Body of pancreas (tissue), 4 donors: ENCODE measurements at regions not wholly inside any gene's neighbourhood (a gene's known extent, or its start where the extent isn't known, plus 50 kb on each side); places are given as distances from the start of the nearest gene placed in this dataset.

Experiments used
- ATAC-seq: fragments of 150-250 bp; one replicate; pipeline ENCODE4 v1.9.1; 2016
- DNase-seq, 4 donors: peaks; one replicate each; pipeline ENCODE4 v3.0.0-alpha.2; 2019
- H3K27ac ChIP-seq, 4 donors: fragments of 200-600 bp; sonication (generic); 1 replicate in 3 of 4; 2 replicates in 1 of 4; pipeline versions ENCODE4 v1.5.1 to v1.6.1; 2016 to 2019; ENCODE audit warnings: mild to moderate bottlenecking in 1 of 4, mixed read lengths in 1 of 4, moderate library complexity in 1 of 4
- H3K27me3 ChIP-seq, 2 donors: fragments of 200-600 bp; sonication (generic); one replicate each; pipeline ENCODE4 v1.6.0; 2016; ENCODE audit warnings: mild to moderate bottlenecking in 1 of 2
- H3K36me3 ChIP-seq, 2 donors: fragments of 200-600 bp; sonication (generic); replicated peaks in 1 of 2; 2 replicates each; pipeline ENCODE4 v1.5.1; 2016; ENCODE audit warnings: low read depth in 2 of 2; ENCODE audit not compliant: insufficient read depth in 1 of 2
- H3K4me1 ChIP-seq: fragments of 200-600 bp; sonication (generic); one replicate; pipeline ENCODE4 v1.6.0; 2016
- H3K4me3 ChIP-seq, 2 donors: fragments of 200-600 bp; sonication (generic); 1 replicate in 1 of 2; 2 replicates in 1 of 2; pipeline ENCODE4 v1.5.1; 2016 to 2019
- H3K9me3 ChIP-seq, 3 donors: fragments of 200-600 bp; sonication (generic); 1 replicate in 2 of 3; 2 replicates in 1 of 3; pipeline ENCODE4 v1.5.1; 2016
- CTCF ChIP-seq, 7 experiments: fragments of 450-650 bp in 4 of 7; fragments of 200-600 bp in 3 of 7; sonication (generic) in 3 of 7; IDR thresholded peaks; one replicate each; pipeline ENCODE4 v1.5.1; 2016 to 2019; ENCODE audit warnings: antibody characterized with exemption in 7 of 7
- POLR2A ChIP-seq, 3 donors: fragments of 450-650 bp; IDR thresholded peaks; one replicate each; pipeline ENCODE4 v1.6.1; 2016; ENCODE audit warnings: antibody characterized with exemption in 3 of 3, mild to moderate bottlenecking in 2 of 3
- WGBS, 2 donors: methylation state at CpG; one replicate each; pipeline ENCODE4 v1.1.5; 2017; 5-methylcytosine and 5-hydroxymethylcytosine counted together
- intact Hi-C: fragments of 100-400 bp; cut with DNase I; formaldehyde crosslinking; loops from one replicate; pipeline ENCODE4 v1.15.1; 2023

GRCh38 chr20:50405235-50405914 lies 104.8 kb upstream of the PTPN1 start:
- Histone ChIP-seq H3K27me3 (no peaks in the 10 kb centered on the region), H3K9me3 (no peaks in the 10 kb centered on the region), H3K4me1 (peaks cover 21% of the 10 kb centered on the region), H3K36me3 (no peaks in the 10 kb centered on the region), H3K4me3 (no peak overlapping the region), H3K27ac (no peak overlapping the region)
- intact Hi-C loops, result no loop called here
- WGBS, 2 donors, result 77 to 79% methylated on average over 10 of the region's 10 CpGs
- DNase-seq, result no peak
- no peak for ATAC-seq
- TF ChIP-seq CTCF (IDR thresholded peaks at IDR 0.05) (no peak), POLR2A (IDR thresholded peaks at IDR 0.05) (no peak)

GRCh38 chr20:50405915-50406609 lies 104.1 kb upstream of the PTPN1 start:
- Histone ChIP-seq H3K36me3 (no peaks in the 10 kb centered on the region), H3K27ac (no peak overlapping the region), H3K27me3 (no peaks in the 10 kb centered on the region), H3K4me3 (no peak overlapping the region), H3K9me3 (no peaks in the 10 kb centered on the region), H3K4me1 (peaks cover 16% of the 10 kb centered on the region)
- intact Hi-C loops, result no loop called here
- TF ChIP-seq POLR2A (IDR thresholded peaks at IDR 0.05) (no peak), CTCF (IDR thresholded peaks at IDR 0.05) (no peak)
- no peak for ATAC-seq
- 83 to 84% methylated on average over 6 of the region's 6 CpGs for whole genome bisulfite sequencing, 2 donors
- DNase-seq, result no peak

- Histone ChIP-seq H3K4me3 (no peak overlapping the region), H3K4me1 (peaks cover 20% of the 10 kb centered on the region), H3K27me3 (no peaks in the 10 kb centered on the region), H3K27ac (no peak overlapping the region), H3K9me3 (no peaks in the 10 kb centered on the region), H3K36me3 (no peaks in the 10 kb centered on the region)
- ATAC-seq (no peak), DNase-seq (no peak)
- TF ChIP-seq POLR2A (IDR thresholded peaks at IDR 0.05) (no peak), CTCF (IDR thresholded peaks at IDR 0.05) (no peak)
- 90% methylated on average over 9 of the region's 9 CpGs for WGBS, 2 donors
- intact Hi-C loops, result no loop called here
Observed at GRCh38 chr20:50406610-50407136, 103.5 kb upstream of the PTPN1 start.

- peaks cover 23% of the 10 kb centered on the region for H3K4me1 ChIP-seq
- WGBS, 2 donors, result 84% methylated on average over 15 of the region's 15 CpGs
Observed at GRCh38 chr20:50408526-50409364, 101.4 kb upstream of the PTPN1 start.

More at GRCh38 chr20:50408526-50409364, 101.4 kb upstream of the PTPN1 start:
- Histone ChIP-seq H3K27me3 (no peaks in the 10 kb centered on the region), H3K36me3 (no peaks in the 10 kb centered on the region), H3K4me3 (no peak overlapping the region), H3K27ac (peak overlapping the region in 1 of 4 donors; percentile 12), H3K9me3 (no peaks in the 10 kb centered on the region)
- ATAC-seq (no peak), DNase-seq (no peak)
- TF ChIP-seq CTCF (IDR thresholded peaks at IDR 0.05) (no peak), POLR2A (IDR thresholded peaks at IDR 0.05) (no peak)
- intact Hi-C loops, result no loop called here
